GM19395 (cell line): ENCODE measurements at regions not wholly inside any gene's neighbourhood (a gene's known extent, or its start where the extent isn't known, plus 50 kb on each side); places are given as distances from the start of the nearest gene placed in this dataset.

Experiments used
- ATAC-seq: cut with Tn5 transposase; IDR thresholded peaks from one replicate; pipeline ENCODE4 v1.9.1; 2021; ENCODE audit warnings: mild to moderate bottlenecking, moderate library complexity; ENCODE audit not compliant: unreplicated experiment

- no peak for ATAC-seq
Measured at GRCh38 chr22:48850658-48851287, 976.9 kb downstream of the BRD1 start.

GRCh38 chr22:48849963-48850657 is 977.6 kb downstream of the BRD1 start:
- no peak for ATAC-seq

GRCh38 chr22:48849219-48849912 is 978.3 kb downstream of the BRD1 start:
- no peak for ATAC-seq

DNA sequence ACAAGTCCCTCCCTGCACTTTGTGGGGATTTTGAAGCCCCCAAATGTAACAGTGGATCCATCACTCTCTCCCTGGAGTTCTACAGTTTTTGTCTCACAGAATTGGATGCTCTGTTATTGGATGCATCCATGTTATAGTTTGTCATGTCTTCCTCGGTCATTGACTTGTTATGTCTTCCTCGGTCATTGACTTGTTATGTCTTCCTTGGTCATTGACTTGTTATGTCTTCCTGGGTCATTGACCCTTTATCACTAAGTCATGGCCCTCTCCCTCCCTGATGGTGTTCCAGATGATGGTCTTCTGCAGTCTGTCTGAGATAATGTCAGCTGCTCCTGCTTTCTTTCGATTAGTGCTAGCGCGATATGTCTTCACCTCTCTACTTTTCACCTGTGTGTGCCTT is 981.5 kb downstream of the BRD1 start:
- ATAC-seq: no peak

DNA sequence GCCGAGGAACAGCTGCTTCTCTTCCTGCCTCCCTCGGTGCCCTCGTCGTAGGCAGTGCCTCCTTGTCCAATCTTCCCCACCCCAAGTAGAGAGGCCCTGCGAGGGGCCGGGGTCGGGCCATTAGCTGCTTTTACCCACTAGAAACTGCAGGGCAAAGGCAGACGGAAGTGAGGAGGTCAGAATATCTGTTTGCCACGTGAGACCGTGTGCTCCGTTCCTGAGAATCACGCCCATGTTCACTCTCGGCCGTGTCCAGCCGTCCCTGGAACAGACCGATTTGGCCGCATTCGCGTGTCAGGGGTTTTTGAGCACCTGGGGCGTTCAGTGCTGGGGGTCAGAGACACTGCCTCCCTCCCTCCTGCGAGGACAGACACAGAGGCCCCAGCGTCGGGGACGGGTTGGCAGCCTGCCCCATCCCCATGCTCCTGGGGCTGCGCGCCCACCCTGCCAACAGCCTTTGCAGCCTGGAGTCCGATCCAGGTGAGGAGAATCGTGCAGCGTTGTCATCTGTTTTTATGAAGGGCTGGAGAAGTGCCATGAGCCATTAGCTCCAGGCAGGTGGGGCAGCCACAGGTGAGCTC is 982.2 kb downstream of the BRD1 start:
- ATAC-seq: no peak

GRCh38 chr22:48844056-48844675 is 983.5 kb downstream of the BRD1 start:
- no peak for ATAC-seq

GRCh38 chr22:48843640-48844039 is 984.0 kb downstream of the BRD1 start:
- ATAC-seq: no peak

DNA sequence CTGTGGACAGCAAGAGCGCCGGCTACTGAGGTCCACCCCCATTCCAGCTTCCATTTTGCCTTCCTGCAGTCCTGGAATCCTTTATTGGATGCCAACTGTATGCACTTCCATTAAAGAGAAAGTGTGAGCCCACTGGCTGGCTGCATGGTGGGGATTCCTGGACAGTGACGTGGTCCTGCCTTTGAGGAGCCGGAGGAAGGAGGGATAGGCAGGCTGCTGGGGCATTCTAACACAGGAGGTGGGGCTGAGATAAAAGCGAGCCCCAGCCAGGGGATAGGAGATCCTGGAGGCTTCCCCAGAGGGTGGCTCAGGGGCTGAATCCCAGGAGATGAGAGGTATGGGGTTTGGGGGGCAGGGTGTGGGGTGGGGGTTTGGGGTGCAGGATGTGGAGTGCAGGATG is 984.7 kb downstream of the BRD1 start:
- ATAC-seq: no peak

DNA sequence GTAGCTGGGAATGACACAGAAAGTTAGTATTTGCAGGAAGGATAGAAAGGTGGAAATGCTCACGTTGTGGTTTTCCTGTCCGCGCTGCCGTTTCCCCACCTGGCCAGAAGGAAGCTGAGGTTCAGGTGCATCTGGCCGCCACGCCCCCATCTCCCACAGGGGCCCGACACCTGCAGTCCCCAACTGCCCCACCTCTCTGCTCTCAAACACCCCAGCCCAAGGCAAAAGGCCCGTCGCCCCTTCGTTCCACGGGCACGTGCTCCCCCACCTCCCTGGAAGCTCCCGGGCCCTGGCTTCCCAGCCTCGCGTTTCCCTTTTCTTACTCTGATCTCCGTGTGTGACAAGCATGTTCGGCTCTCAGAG is 985.1 kb downstream of the BRD1 start:
- no peak for ATAC-seq

- no peak for ATAC-seq
Measured at GRCh38 chr22:48841881-48842582, 985.6 kb downstream of the BRD1 start.

DNA sequence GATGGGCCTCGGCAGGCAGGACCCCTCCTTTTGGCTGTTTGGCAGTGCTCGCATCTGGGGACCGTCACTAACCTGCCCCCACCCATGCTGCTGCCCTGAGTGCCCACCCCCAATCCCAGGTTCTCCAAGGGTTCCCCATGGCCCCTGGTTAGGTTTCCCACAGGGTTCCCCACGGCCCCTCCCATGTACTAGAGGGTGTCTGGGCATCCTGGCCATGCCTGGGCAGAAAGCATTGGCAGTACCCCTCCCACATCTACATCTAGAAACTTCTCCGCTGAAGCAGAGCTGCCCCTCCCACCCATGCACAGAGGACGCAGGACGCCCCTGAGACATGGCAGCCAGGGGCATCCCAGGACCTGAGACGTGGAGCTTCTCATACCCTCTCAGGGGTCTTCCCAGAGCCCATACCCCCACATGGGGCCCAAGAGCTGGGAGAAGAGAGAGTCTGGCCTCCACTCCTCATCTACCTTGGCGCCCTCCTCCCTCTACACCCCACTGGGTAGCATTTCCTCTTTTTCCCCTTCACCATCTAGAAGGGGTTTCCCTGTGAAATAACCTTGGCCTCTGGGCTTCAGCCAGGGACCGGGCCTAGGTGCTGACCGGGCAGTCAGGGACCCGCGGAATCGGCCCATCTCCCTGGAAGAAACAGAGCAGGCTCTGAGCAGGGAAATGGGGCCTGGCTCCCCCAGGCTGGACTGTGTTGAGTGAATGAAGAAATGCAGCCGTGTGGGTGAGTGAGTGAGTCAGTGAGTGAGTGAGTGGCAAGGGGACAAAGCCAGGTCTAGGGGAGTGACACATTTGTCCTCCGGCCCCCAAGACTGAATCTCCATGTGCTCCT is 987.3 kb downstream of the BRD1 start:
- no peak for ATAC-seq

- no peak for ATAC-seq
Measured at GRCh38 chr22:48838846-48839730, 988.6 kb downstream of the BRD1 start.

- ATAC-seq: no peak
Measured at GRCh38 chr22:48838376-48838775, 989.3 kb downstream of the BRD1 start.

GRCh38 chr22:48837341-48837935 is 990.2 kb downstream of the BRD1 start:
- no peak for ATAC-seq

DNA sequence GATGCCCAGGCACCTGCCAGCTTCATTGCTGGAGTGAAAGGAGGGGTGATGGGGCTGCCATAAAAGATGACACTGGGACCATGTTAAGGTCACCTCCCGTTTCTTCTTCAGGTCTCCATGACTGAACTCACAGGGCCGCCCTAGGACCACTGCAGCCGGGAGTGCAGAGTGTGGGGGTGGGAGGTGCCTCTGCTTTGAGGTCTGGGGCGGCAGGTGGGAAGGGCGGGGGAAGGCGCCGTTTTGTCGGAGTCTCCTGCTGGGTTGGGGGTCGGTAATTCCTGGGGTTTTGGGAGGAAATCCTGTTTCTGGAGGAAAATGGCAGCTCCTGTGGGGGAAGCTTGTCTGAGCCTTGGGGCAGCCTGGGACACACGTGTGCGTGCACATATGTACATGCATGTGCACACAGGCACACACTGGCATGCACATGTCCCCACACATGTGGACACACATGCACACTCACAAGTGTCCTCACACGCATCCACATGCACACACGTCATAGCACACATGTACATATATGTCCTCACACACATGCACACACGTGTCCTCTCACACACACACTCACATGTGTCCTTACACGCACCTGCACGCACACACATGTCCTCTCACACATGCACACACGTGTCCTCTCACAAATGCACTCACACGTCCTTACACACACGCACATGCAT is 990.9 kb downstream of the BRD1 start:
- ATAC-seq: no peak

GRCh38 chr22:48835857-48836672 is 991.6 kb downstream of the BRD1 start:
- ATAC-seq: no peak

- ATAC-seq: no peak
Measured at GRCh38 chr22:48835364-48835763, 992.3 kb downstream of the BRD1 start.
